Caco-2 (cell line): ENCODE measurements at regions not wholly inside any gene's neighbourhood (a gene's known extent, or its start where the extent isn't known, plus 50 kb on each side); places are given as distances from the start of the nearest gene placed in this dataset.
"Not testable (repeated sequence)": the region's sequence is repeated elsewhere in the genome, so short reads cannot be mapped to it uniquely, and the experiment has no call there.

Source experiments
- BruUV-seq: library from RNA; stranded (reverse); fragments of 400-500 nt; replicated peaks from 2 replicates; lab custom pipeline; 2021; lab: Mats Ljungman, UMichigan
- CTCF ChIA-PET: fragments of 300-600 bp; sonication (Branson Sonifier 250); formaldehyde crosslinking; loops from one replicate; lab custom pipeline; 2022; ENCODE audit warnings: antibody characterized with exemption; lab: Charles Lee
- POLR2A ChIA-PET: fragments of 300-600 bp; sonication (Branson Sonifier 250); formaldehyde crosslinking; loops from one replicate; lab custom pipeline; 2022; ENCODE audit warnings: antibody characterized with exemption; lab: Charles Lee
- DNase-seq, 2 experiments: peaks; one replicate each; pipeline versions ENCODE4 v3.0.0 to v3.0.0-alpha.2; 2020 to 2022
- H3K27me3 ChIP-seq: replicated peaks from 2 replicates; pipeline ENCODE4 v1.6.0; 2011; ENCODE audit warnings: low read length; ENCODE audit not compliant: control insufficient read depth, insufficient read depth
- H3K36me3 ChIP-seq: 2 replicates; pipeline ENCODE4 v1.5.1; 2011; ENCODE audit warnings: low read length; ENCODE audit not compliant: control insufficient read depth, insufficient read depth
- H3K4me1 ChIP-seq: fragments of 250-450 bp; sonication (Bioruptor Pico); 2 replicates; pipeline ENCODE4 v1.5.1; 2020; ENCODE audit warnings: mild to moderate bottlenecking
- H3K4me3 ChIP-seq: 2 replicates; pipeline ENCODE4 v1.5.1; 2011; ENCODE audit warnings: low read depth, mild to moderate bottlenecking, control low read depth, low read length
- H3K9me3 ChIP-seq: fragments of 250-450 bp; sonication (Bioruptor Pico); 2 replicates; pipeline ENCODE4 v1.5.1; 2020; ENCODE audit warnings: mild to moderate bottlenecking, moderate library complexity
- H3K27ac Mint-ChIP-seq: one replicate; pipeline ENCODE4 v1.8.0; 2022; ENCODE audit warnings: mixed read lengths; ENCODE audit not compliant: unreplicated experiment
- H3K27me3 Mint-ChIP-seq: one replicate; pipeline ENCODE4 v1.8.0; 2022; ENCODE audit warnings: mixed read lengths; ENCODE audit not compliant: insufficient read depth, unreplicated experiment
- H3K36me3 Mint-ChIP-seq: one replicate; pipeline ENCODE4 v1.8.0; 2022; ENCODE audit warnings: mild to moderate bottlenecking, mixed read lengths; ENCODE audit not compliant: insufficient read depth, unreplicated experiment
- H3K4me1 Mint-ChIP-seq: one replicate; pipeline ENCODE4 v1.8.0; 2022; ENCODE audit warnings: low read depth, mixed read lengths; ENCODE audit not compliant: unreplicated experiment
- H3K4me3 Mint-ChIP-seq: one replicate; pipeline ENCODE4 v1.8.0; 2022; ENCODE audit warnings: mild to moderate bottlenecking, moderate library complexity, mixed read lengths; ENCODE audit not compliant: unreplicated experiment
- H3K9me3 Mint-ChIP-seq: one replicate; pipeline ENCODE4 v1.8.0; 2022; ENCODE audit warnings: mixed read lengths; ENCODE audit not compliant: unreplicated experiment
- CTCF ChIP-seq, 2 experiments: fragments of 200-600 bp in 1 of 2; IDR thresholded peaks; 1 replicate in 1 of 2; 2 replicates in 1 of 2; pipeline versions ENCODE4 v1.5.1 to v1.8.0; 2011 to 2022; ENCODE audit warnings: antibody characterized with exemption in 1 of 2, control low read depth in 1 of 2, inconsistent platforms in 1 of 2, low read depth in 1 of 2, low read length in 1 of 2, mild to moderate bottlenecking in 1 of 2, moderate library complexity in 1 of 2; ENCODE audit not compliant: insufficient read depth in 1 of 2, severe bottlenecking in 1 of 2, unreplicated experiment in 1 of 2
- intact Hi-C: fragments of 100-400 bp; cut with micrococcal nuclease; formaldehyde crosslinking; loops from one replicate; pipeline ENCODE4 v1.10.0; 2022; ENCODE audit not compliant: unreplicated experiment

GRCh38 chr3:144023543-144023942 is 51.9 kb downstream of the DIPK2A start:
- H3K27me3 ChIP-seq, H3K4me1 ChIP-seq, DNase-seq, POLR2A ChIA-PET, H3K36me3 Mint-ChIP-seq, H3K27me3 Mint-ChIP-seq, intact Hi-C loops, H3K4me1 Mint-ChIP-seq, H3K4me3 ChIP-seq, BruUV-seq, H3K4me3 Mint-ChIP-seq, H3K36me3 ChIP-seq, CTCF ChIA-PET, H3K27ac Mint-ChIP-seq, H3K9me3 ChIP-seq: not testable (repeated sequence)
- peaks cover 17% of the 10 kb centered on the region for H3K9me3 Mint-ChIP-seq

- BruUV-seq, result no TSS peak
- H3K4me1 ChIP-seq, result no peaks in the 10 kb centered on the region
- Mint-ChIP-seq H3K4me1 (peaks cover 7% of the 10 kb centered on the region), H3K36me3 (peaks cover 9% of the 10 kb centered on the region), H3K9me3 (no peaks in the 10 kb centered on the region), H3K27me3 (no peaks in the 10 kb centered on the region), H3K27ac (no peak overlapping the region), H3K4me3 (no peak overlapping the region)
- DNase-seq, result no peak
- no peaks in the 10 kb centered on the region for H3K9me3 ChIP-seq
- no peak for TF ChIP-seq CTCF (IDR thresholded peaks at IDR 0.05; ENCODE audit: insufficient read depth in 1 of 2, low read depth in 1 of 2, low read length in 1 of 2, severe bottlenecking in 1 of 2, unreplicated experiment in 1 of 2)
- H3K36me3 ChIP-seq, result no peaks in the 10 kb centered on the region
- POLR2A ChIA-PET, result no interaction called here
- H3K4me3 ChIP-seq, result no peak overlapping the region
- CTCF ChIA-PET, result no interaction called here
- intact Hi-C loops, result no loop called here
- no peaks in the 10 kb centered on the region for H3K27me3 ChIP-seq
Measured at GRCh38 chr3:144028798-144029411, 57.3 kb downstream of the DIPK2A start.

GRCh38 chr3:144029769-144030168 is 58.1 kb downstream of the DIPK2A start:
- no peak overlapping the region for H3K4me3 ChIP-seq
- ChIA-PET CTCF (no interaction called here), POLR2A (no interaction called here)
- no peak overlapping the region for H3K4me3 Mint-ChIP-seq
- H3K4me1 Mint-ChIP-seq, result peaks cover 7% of the 10 kb centered on the region
- no peaks in the 10 kb centered on the region for H3K27me3 Mint-ChIP-seq
- H3K27ac Mint-ChIP-seq, result no peak overlapping the region
- no peaks in the 10 kb centered on the region for H3K9me3 ChIP-seq
- no peaks in the 10 kb centered on the region for H3K4me1 ChIP-seq
- H3K9me3 Mint-ChIP-seq, result no peaks in the 10 kb centered on the region
- peaks cover under 1% of the 10 kb centered on the region for H3K36me3 Mint-ChIP-seq
- H3K36me3 ChIP-seq, result no peaks in the 10 kb centered on the region
- no peak for TF ChIP-seq CTCF (IDR thresholded peaks at IDR 0.05; ENCODE audit: insufficient read depth in 1 of 2, low read depth in 1 of 2, low read length in 1 of 2, severe bottlenecking in 1 of 2, unreplicated experiment in 1 of 2)
- intact Hi-C loops, result no loop called here
- no TSS peak for BruUV-seq
- DNase-seq, result no peak
- no peaks in the 10 kb centered on the region for H3K27me3 ChIP-seq
